ENCODE measurements at regions not wholly inside any gene's neighbourhood (a gene's known extent, or its start where the extent isn't known, plus 50 kb on each side); places are given as distances from the start of the nearest gene placed in this dataset.

- TF ChIP-seq TAF1 (IDR thresholded peaks at IDR 0.05; ENCODE audit: borderline replicate concordance, insufficient read depth, low read length), result no peak
These were observed 157.6 kb downstream of the LRATD1 start for GRCh38 chr2:14790041-14790640.

DNA sequence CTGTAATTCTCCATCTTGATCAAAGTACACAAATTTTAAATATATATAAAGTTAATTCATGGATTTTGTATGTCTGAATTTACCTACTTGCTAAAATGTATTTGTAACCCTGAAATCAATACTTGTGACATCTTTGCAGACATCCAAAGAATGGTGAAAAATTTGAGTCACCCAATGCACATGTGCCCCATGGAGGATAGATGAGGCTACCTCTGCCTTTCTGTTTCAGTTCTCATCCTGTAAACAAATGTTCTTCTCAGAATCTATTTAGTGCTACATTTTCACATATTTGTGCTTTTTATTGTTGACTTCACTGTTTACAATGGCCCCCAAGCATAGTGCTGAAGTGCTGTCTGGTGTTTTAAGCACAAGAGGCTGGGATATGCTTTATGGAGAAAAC is 171.5 kb downstream of the LRATD1 start:
- no peak for TF ChIP-seq REST (IDR thresholded peaks at IDR 0.05; ENCODE audit: insufficient read depth in 1 of 2, low read depth in 2 of 2, low read length in 2 of 2)
- no peak for TF ChIP-seq SIN3A (IDR thresholded peaks at IDR 0.05; ENCODE audit: borderline replicate concordance, insufficient read depth, low read length)
- no peak for TF ChIP-seq TAF1 (IDR thresholded peaks at IDR 0.05; ENCODE audit: borderline replicate concordance, insufficient read depth, low read length)
- no peak for TF ChIP-seq POLR2AphosphoS5 (IDR thresholded peaks at IDR 0.05; ENCODE audit: low read depth, low read length)
- no peak for TF ChIP-seq FOXP2 (optimal IDR thresholded peaks at IDR 0.05; ENCODE audit: borderline replicate concordance, extremely low read depth, extremely low read length, insufficient read depth)

GRCh38 chr2:14804902-14805301 is 172.4 kb downstream of the LRATD1 start:
- TF ChIP-seq POLR2AphosphoS5 (IDR thresholded peaks at IDR 0.05; ENCODE audit: low read depth, low read length), result no peak
- no peak for TF ChIP-seq FOXP2 (optimal IDR thresholded peaks at IDR 0.05; ENCODE audit: borderline replicate concordance, extremely low read depth, extremely low read length, insufficient read depth)
- no peak for TF ChIP-seq TAF1 (IDR thresholded peaks at IDR 0.05; ENCODE audit: borderline replicate concordance, insufficient read depth, low read length)
- TF ChIP-seq SIN3A (IDR thresholded peaks at IDR 0.05; ENCODE audit: borderline replicate concordance, insufficient read depth, low read length), result no peak
- TF ChIP-seq REST (IDR thresholded peaks at IDR 0.05; ENCODE audit: insufficient read depth in 1 of 2, low read depth in 2 of 2, low read length in 2 of 2), result no peak

- TF ChIP-seq TAF1 (IDR thresholded peaks at IDR 0.05; ENCODE audit: borderline replicate concordance, insufficient read depth, low read length) (no peak), SIN3A (IDR thresholded peaks at IDR 0.05; ENCODE audit: borderline replicate concordance, insufficient read depth, low read length) (no peak), FOXP2 (optimal IDR thresholded peaks at IDR 0.05; ENCODE audit: borderline replicate concordance, extremely low read depth, extremely low read length, insufficient read depth) (no peak), REST (IDR thresholded peaks at IDR 0.05; ENCODE audit: insufficient read depth in 1 of 2, low read depth in 2 of 2, low read length in 2 of 2) (no peak), POLR2AphosphoS5 (IDR thresholded peaks at IDR 0.05; ENCODE audit: low read depth, low read length) (no peak)
These were observed 174.1 kb downstream of the LRATD1 start for GRCh38 chr2:14806613-14807012.

- TF ChIP-seq SIN3A (IDR thresholded peaks at IDR 0.05; ENCODE audit: borderline replicate concordance, insufficient read depth, low read length) (no peak), REST (IDR thresholded peaks at IDR 0.05; ENCODE audit: insufficient read depth in 1 of 2, low read depth in 2 of 2, low read length in 2 of 2) (no peak), POLR2AphosphoS5 (IDR thresholded peaks at IDR 0.05; ENCODE audit: low read depth, low read length) (no peak)
These were observed 182.7 kb downstream of the LRATD1 start for GRCh38 chr2:14815201-14815600.

All from PFSK-1 (cell line).